Natural killer cell (primary cell): ENCODE measurements at regions not wholly inside any gene's neighbourhood (a gene's known extent, or its start where the extent isn't known, plus 50 kb on each side); places are given as distances from the start of the nearest gene placed in this dataset.

Experiments
- ATAC-seq, 3 donors: fragments of 150-1000 bp in 2 of 3; fragments of 200-7000 bp in 1 of 3; cut with Tn5 transposase; 1 replicate in 1 of 3; 2 replicates in 2 of 3; pipeline ENCODE4 v1.10.0; 2021; ENCODE audit warnings: mild to moderate bottlenecking in 2 of 3, moderate library complexity in 2 of 3
- DNase-seq, 2 donors: peaks; one replicate each; pipeline versions ENCODE4 v3.0.0 to v3.0.0-alpha.2; 2013 to 2021; ENCODE audit warnings: mixed read lengths in 1 of 2
- H3K27ac ChIP-seq: one replicate; pipeline ENCODE4 v1.5.1; 2013; ENCODE audit warnings: mild to moderate bottlenecking, low read length
- H3K27me3 ChIP-seq: one replicate; pipeline ENCODE4 v1.6.1; 2013; ENCODE audit warnings: low read length; ENCODE audit not compliant: control insufficient read depth, insufficient read depth
- H3K36me3 ChIP-seq: one replicate; pipeline ENCODE4 v1.6.1; 2013; ENCODE audit warnings: low read length; ENCODE audit not compliant: control insufficient read depth, insufficient read depth
- H3K4me1 ChIP-seq: one replicate; pipeline ENCODE4 v1.6.1; 2013; ENCODE audit warnings: low read length; ENCODE audit not compliant: control insufficient read depth, insufficient read depth
- H3K4me3 ChIP-seq: one replicate; pipeline ENCODE4 v1.5.1; 2013; ENCODE audit warnings: low read length
- H3K9me3 ChIP-seq: one replicate; pipeline ENCODE4 v1.6.1; 2013; ENCODE audit warnings: low read length; ENCODE audit not compliant: control insufficient read depth, insufficient read depth
- H3K27ac Mint-ChIP-seq, 2 donors: one replicate each; pipeline ENCODE4 v1.8.0; 2022; ENCODE audit warnings: mild to moderate bottlenecking in 2 of 2, mixed read lengths in 2 of 2, moderate library complexity in 1 of 2
- H3K27me3 Mint-ChIP-seq, 2 donors: one replicate each; pipeline ENCODE4 v1.8.0; 2022; ENCODE audit warnings: low read depth in 2 of 2, mixed read lengths in 2 of 2
- H3K36me3 Mint-ChIP-seq: one replicate; pipeline ENCODE4 v1.8.0; 2022; ENCODE audit warnings: mixed read lengths
- H3K4me1 Mint-ChIP-seq, 2 donors: one replicate each; pipeline ENCODE4 v1.8.0; 2022; ENCODE audit warnings: mixed read lengths in 2 of 2
- H3K4me3 Mint-ChIP-seq: one replicate; pipeline ENCODE4 v1.8.0; 2022; ENCODE audit warnings: mild to moderate bottlenecking, moderate library complexity, mixed read lengths
- H3K9me3 Mint-ChIP-seq, 2 donors: one replicate each; pipeline ENCODE4 v1.8.0; 2022; ENCODE audit warnings: mixed read lengths in 2 of 2
- WGBS: methylation state at CpG from one replicate; pipeline ENCODE4 v1.1.7; 2013; ENCODE audit warnings: missing lambda C conversion rate; ENCODE audit not compliant: insufficient coverage; 5-methylcytosine and 5-hydroxymethylcytosine counted together
- intact Hi-C: fragments of 100-400 bp; cut with micrococcal nuclease; formaldehyde crosslinking; loops from one replicate; pipeline ENCODE4 v1.14.2; 2022
- TF ChIP-seq, protein P1 (sequence below): fragments of 200-600 bp; IDR thresholded peaks from one replicate; pipeline ENCODE4 v1.8.0; 2022; ENCODE audit warnings: antibody characterized with exemption

DNA sequence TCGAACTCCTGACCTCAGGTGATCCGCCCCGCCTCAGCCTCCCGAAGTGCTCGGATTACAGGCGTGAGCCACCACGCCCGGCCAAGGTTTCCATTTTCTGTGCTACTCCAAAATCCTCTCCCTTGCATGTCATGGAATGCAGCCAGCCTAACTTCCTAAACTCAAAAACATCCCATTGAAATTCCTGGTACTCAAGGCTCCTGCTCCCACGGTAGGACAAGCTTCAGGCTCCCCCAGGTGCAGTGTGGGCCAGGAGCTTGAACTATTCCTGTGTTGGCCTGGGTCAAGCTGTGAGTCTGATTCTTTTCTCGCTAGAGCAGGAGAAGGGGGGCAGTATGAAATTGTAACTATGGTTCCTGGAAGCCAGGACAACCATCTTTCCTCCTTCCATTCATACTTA, 97.1 kb downstream of the RPL27A start:
- DNase-seq (no peak), ATAC-seq (no peak)
- TF ChIP-seq, protein P1, sequence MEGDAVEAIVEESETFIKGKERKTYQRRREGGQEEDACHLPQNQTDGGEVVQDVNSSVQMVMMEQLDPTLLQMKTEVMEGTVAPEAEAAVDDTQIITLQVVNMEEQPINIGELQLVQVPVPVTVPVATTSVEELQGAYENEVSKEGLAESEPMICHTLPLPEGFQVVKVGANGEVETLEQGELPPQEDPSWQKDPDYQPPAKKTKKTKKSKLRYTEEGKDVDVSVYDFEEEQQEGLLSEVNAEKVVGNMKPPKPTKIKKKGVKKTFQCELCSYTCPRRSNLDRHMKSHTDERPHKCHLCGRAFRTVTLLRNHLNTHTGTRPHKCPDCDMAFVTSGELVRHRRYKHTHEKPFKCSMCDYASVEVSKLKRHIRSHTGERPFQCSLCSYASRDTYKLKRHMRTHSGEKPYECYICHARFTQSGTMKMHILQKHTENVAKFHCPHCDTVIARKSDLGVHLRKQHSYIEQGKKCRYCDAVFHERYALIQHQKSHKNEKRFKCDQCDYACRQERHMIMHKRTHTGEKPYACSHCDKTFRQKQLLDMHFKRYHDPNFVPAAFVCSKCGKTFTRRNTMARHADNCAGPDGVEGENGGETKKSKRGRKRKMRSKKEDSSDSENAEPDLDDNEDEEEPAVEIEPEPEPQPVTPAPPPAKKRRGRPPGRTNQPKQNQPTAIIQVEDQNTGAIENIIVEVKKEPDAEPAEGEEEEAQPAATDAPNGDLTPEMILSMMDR = no peak
- WGBS = 98% methylated on average over 9 of the region's 10 CpGs
- Mint-ChIP-seq H3K9me3 (no peaks in the 10 kb centered on the region), H3K4me1 (peaks cover 30 to 39% of the 10 kb centered on the region in 2 donors), H3K27ac (peak overlapping the region; percentile 89 to 95), H3K36me3 (no peaks in the 10 kb centered on the region), H3K4me3 (no peak overlapping the region), H3K27me3 (peaks cover 7 to 23% of the 10 kb centered on the region in 2 donors)
- H3K36me3 ChIP-seq = no peaks in the 10 kb centered on the region
- intact Hi-C loops = loop anchor here (5.0 kb wide), 1 partner anchor 97 kb away; the partner anchor contains the start of genes RPL27A and TRIM66
- H3K4me3 ChIP-seq = no peak overlapping the region
- no peak overlapping the region for H3K27ac ChIP-seq
- H3K4me1 ChIP-seq = peaks cover 15% of the 10 kb centered on the region
- no peaks in the 10 kb centered on the region for H3K9me3 ChIP-seq
- H3K27me3 ChIP-seq = no peaks in the 10 kb centered on the region

GRCh38 chr11:8784954-8785353, 102.4 kb downstream of the RPL27A start:
- peaks cover 22 to 27% of the 10 kb centered on the region in 2 donors for H3K4me1 Mint-ChIP-seq
- DNase-seq (no peak), ATAC-seq (no peak)
- no peaks in the 10 kb centered on the region for H3K36me3 Mint-ChIP-seq
- TF ChIP-seq, protein P1 = no peak
- no peaks in the 10 kb centered on the region for H3K27me3 ChIP-seq
- H3K27ac Mint-ChIP-seq = no peak overlapping the region
- intact Hi-C loops = no loop called here
- 84% methylated on average over 5 of the region's 6 CpGs for WGBS
- peaks cover 7 to 23% of the 10 kb centered on the region in 2 donors for H3K27me3 Mint-ChIP-seq
- no peak overlapping the region for H3K4me3 ChIP-seq
- H3K4me3 Mint-ChIP-seq = no peak overlapping the region
- H3K27ac ChIP-seq = no peak overlapping the region
- no peaks in the 10 kb centered on the region for H3K9me3 Mint-ChIP-seq
- no peaks in the 10 kb centered on the region for H3K9me3 ChIP-seq
- no peaks in the 10 kb centered on the region for H3K36me3 ChIP-seq
- H3K4me1 ChIP-seq = no peaks in the 10 kb centered on the region

- H3K27ac Mint-ChIP-seq = no peak overlapping the region
- TF ChIP-seq, protein P1 = no peak
- Histone ChIP-seq H3K27me3 (no peaks in the 10 kb centered on the region), H3K36me3 (no peaks in the 10 kb centered on the region), H3K9me3 (no peaks in the 10 kb centered on the region), H3K4me3 (no peak overlapping the region), H3K27ac (no peak overlapping the region), H3K4me1 (no peaks in the 10 kb centered on the region)
- no peak for DNase-seq
- intact Hi-C loops = no loop called here
- 86% methylated on average over 3 of the region's 3 CpGs for WGBS
- no peak for ATAC-seq
- H3K4me3 Mint-ChIP-seq = no peak overlapping the region
- H3K36me3 Mint-ChIP-seq = no peaks in the 10 kb centered on the region
- peaks cover 5 to 18% of the 10 kb centered on the region in 2 donors for H3K27me3 Mint-ChIP-seq
- H3K9me3 Mint-ChIP-seq = no peaks in the 10 kb centered on the region
- peaks cover 17 to 26% of the 10 kb centered on the region in 2 donors for H3K4me1 Mint-ChIP-seq
Measured at GRCh38 chr11:8785457-8785856, 102.9 kb downstream of the RPL27A start.

DNA sequence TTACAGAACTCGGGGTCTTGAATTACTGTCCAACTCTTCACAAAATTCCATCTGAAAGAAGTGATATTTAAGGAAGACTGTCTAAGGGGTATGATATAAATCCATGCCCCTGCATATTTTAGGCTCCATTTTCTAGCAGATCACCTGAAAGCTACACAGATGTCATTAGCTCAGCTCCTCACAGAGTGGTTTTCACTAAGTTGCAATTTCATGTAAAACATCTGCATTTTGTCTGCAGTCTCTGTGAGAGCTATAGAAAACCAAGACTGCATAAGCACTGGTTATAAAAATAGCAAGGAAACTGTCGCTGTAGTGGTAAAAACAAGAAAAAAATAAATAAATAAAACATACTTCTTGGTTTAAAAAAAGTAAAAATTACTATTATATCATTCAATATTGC, 103.4 kb downstream of the RPL27A start:
- Histone ChIP-seq H3K4me1 (no peaks in the 10 kb centered on the region), H3K36me3 (no peaks in the 10 kb centered on the region), H3K4me3 (no peak overlapping the region), H3K27me3 (no peaks in the 10 kb centered on the region), H3K9me3 (no peaks in the 10 kb centered on the region), H3K27ac (no peak overlapping the region)
- H3K27ac Mint-ChIP-seq = no peak overlapping the region
- no peaks in the 10 kb centered on the region for H3K36me3 Mint-ChIP-seq
- no peaks in the 10 kb centered on the region for H3K9me3 Mint-ChIP-seq
- DNase-seq (no peak), ATAC-seq (no peak)
- intact Hi-C loops = no loop called here
- H3K4me3 Mint-ChIP-seq = no peak overlapping the region
- peaks cover 0 to 13% of the 10 kb centered on the region in 2 donors for H3K27me3 Mint-ChIP-seq
- TF ChIP-seq, protein P1 = no peak
- WGBS = no CpG with 5 or more reads among the region's 2 CpGs
- H3K4me1 Mint-ChIP-seq = peaks cover 13 to 20% of the 10 kb centered on the region in 2 donors
